K562 (cell line): ENCODE measurements at regions not wholly inside any gene's neighbourhood (a gene's known extent, or its start where the extent isn't known, plus 50 kb on each side); places are given as distances from the start of the nearest gene placed in this dataset.

Source experiments
- ATAC-seq: fragments of 200-7000 bp; cut with Tn5 transposase; 3 replicates; pipeline ENCODE4 v1.9.1; 2020; ENCODE audit warnings: moderate library complexity
- BruUV-seq: library from RNA; stranded (reverse); fragments of 400-500 nt; replicated peaks from 2 replicates; lab custom pipeline; 2021; lab: Mats Ljungman, UMichigan
- CTCF ChIA-PET: fragments of 300-600 bp; formaldehyde crosslinking; extraction: SDS; loops from one replicate; lab custom pipeline; 2021; ENCODE audit warnings: low intra/inter-chr PET ratio; lab: Yijun Ruan, JAX
- POLR2A ChIA-PET: fragments of 300-600, 350-650 bp; sonication (Branson Sonifier 250); formaldehyde crosslinking; extraction: SDS; loops from one replicate; lab custom pipeline; 2021; ENCODE audit warnings: antibody characterized with exemption, inconsistent platforms; lab: Yijun Ruan, JAX
- DNase-seq, 4 experiments: peaks; one replicate each; pipeline versions ENCODE4 v3.0.0 to v3.0.0-alpha.2; 2011 to 2018; ENCODE audit warnings: low spot score in 3 of 4, mixed read lengths in 3 of 4; ENCODE audit errors: extremely low read depth in 1 of 4
- FAIRE-seq: peaks from 2 replicates; lab custom pipeline; 2011; peaks lifted over from hg19 to GRCh38; lab: Jason Lieb, UNC
- H2AFZ ChIP-seq: 2 replicates; pipeline ENCODE4 v1.6.0; 2011; ENCODE audit warnings: low read depth, low read length, control low read depth, inconsistent platforms
- H3K27ac ChIP-seq: fragments of 200-600 bp; 3 replicates; pipeline ENCODE4 v1.8.0; 2011; ENCODE audit warnings: low read depth, mild to moderate bottlenecking, control low read depth, inconsistent platforms, low read length, moderate library complexity, mixed read lengths; ENCODE audit errors: extremely low read depth
- H3K27me3 ChIP-seq, 2 experiments: fragments of 300-600 bp in 1 of 2; 2 replicates in 1 of 2; 3 replicates in 1 of 2; pipeline versions ENCODE4 v1.6.0 to v1.8.0; 2011; ENCODE audit warnings: inconsistent platforms in 2 of 2, low read length in 2 of 2, mild to moderate bottlenecking in 1 of 2, mixed read lengths in 1 of 2, moderate library complexity in 1 of 2; ENCODE audit not compliant: control insufficient read depth in 2 of 2, insufficient read depth in 2 of 2
- H3K36me3 ChIP-seq: fragments of 300-600 bp; 3 replicates; pipeline ENCODE4 v1.8.0; 2011; ENCODE audit warnings: mild to moderate bottlenecking, low read length, inconsistent platforms; ENCODE audit not compliant: control insufficient read depth, insufficient read depth
- H3K4me1 ChIP-seq, 2 experiments: fragments of 200-600 bp in 1 of 2; replicated peaks in 1 of 2; 2 replicates in 1 of 2; 3 replicates in 1 of 2; pipeline versions ENCODE4 v1.5.1 to v1.8.0; 2011; ENCODE audit warnings: inconsistent platforms in 2 of 2, low read length in 2 of 2, mild to moderate bottlenecking in 1 of 2, mixed read lengths in 1 of 2, moderate library complexity in 1 of 2; ENCODE audit not compliant: control insufficient read depth in 2 of 2, insufficient read depth in 2 of 2
- H3K4me2 ChIP-seq: 2 replicates; pipeline ENCODE4 v1.6.1; 2011; ENCODE audit warnings: low read length, control low read depth, inconsistent platforms, mixed read lengths; ENCODE audit not compliant: insufficient read depth
- H3K4me3 ChIP-seq: fragments of 200-600 bp; sonication (generic), shearing (Covaris generic); 2 replicates; pipeline ENCODE4 v1.5.1; 2016; ENCODE audit warnings: control low read depth, inconsistent platforms
- H3K79me2 ChIP-seq: fragments of 200-600 bp; 3 replicates; pipeline ENCODE4 v1.8.0; 2011; ENCODE audit warnings: low read length, inconsistent platforms; ENCODE audit not compliant: control insufficient read depth, insufficient read depth
- H3K9ac ChIP-seq, 2 experiments: 2 replicates each; pipeline versions ENCODE4 v1.6.0 to v1.6.1; 2011; ENCODE audit warnings: low read depth in 2 of 2, low read length in 2 of 2, control low read depth in 1 of 2, inconsistent platforms in 1 of 2, mild to moderate bottlenecking in 1 of 2, mixed read lengths in 1 of 2; ENCODE audit not compliant: insufficient read depth in 1 of 2
- H3K9me1 ChIP-seq: one replicate; pipeline ENCODE4 v1.6.0; 2011; ENCODE audit warnings: inconsistent platforms, mild to moderate bottlenecking, low read length, moderate library complexity; ENCODE audit not compliant: control insufficient read depth, insufficient read depth
- H3K9me3 ChIP-seq: replicated peaks from 2 replicates; pipeline ENCODE4 v1.5.1; 2011; ENCODE audit warnings: low read depth, low read length, inconsistent platforms; ENCODE audit not compliant: control insufficient read depth, insufficient read depth
- H4K20me1 ChIP-seq: replicated peaks from 2 replicates; pipeline ENCODE4 v1.6.1; 2011; ENCODE audit warnings: low read length, inconsistent platforms, mixed read lengths; ENCODE audit not compliant: control insufficient read depth, insufficient read depth
- HEY1 ChIP-seq: fragments of 250-450 bp; sonication (Bioruptor Pico); IDR thresholded peaks from 2 replicates; pipeline ENCODE4 v1.5.0; 2020; ENCODE audit warnings: mild to moderate bottlenecking, moderate library complexity, borderline replicate concordance
- NCOR1 ChIP-seq: fragments of 450-650 bp; IDR thresholded peaks from 2 replicates; pipeline ENCODE4 v1.6.1; 2016; ENCODE audit warnings: mild to moderate bottlenecking, moderate library complexity
- ZBTB7A ChIP-seq: IDR thresholded peaks from 2 replicates; pipeline ENCODE4 v1.6.1; 2011; ENCODE audit warnings: low read depth, mild to moderate bottlenecking, low read length, moderate library complexity, borderline replicate concordance; ENCODE audit not compliant: control insufficient read depth
- ZFX ChIP-seq: sonication (generic); formaldehyde crosslinking; IDR thresholded peaks from 2 replicates; pipeline ENCODE4 v1.8.0; 2022; ENCODE audit warnings: mild to moderate bottlenecking, missing genetic modification reagents, moderate library complexity
- ZNF174 ChIP-seq: fragments of 250-450 bp; sonication (Bioruptor Pico); IDR thresholded peaks from 2 replicates; pipeline ENCODE4 v1.4.0; 2020; ENCODE audit warnings: mild to moderate bottlenecking
- ZNF224 ChIP-seq: sonication (generic); formaldehyde crosslinking; IDR thresholded peaks from 2 replicates; pipeline ENCODE4 v1.8.0; 2022; ENCODE audit warnings: mild to moderate bottlenecking, missing genetic modification reagents
- ZNF507 ChIP-seq: conservative IDR thresholded peaks from 2 replicates; pipeline ENCODE4 v1.6.1; 2017; ENCODE audit warnings: missing genetic modification characterization, missing compliant biosample characterization
- WGBS: fragments of 100-300 bp; shearing (Covaris generic); methylation state at CpG from one replicate; pipeline ENCODE4 v1.1.6; 2016; ENCODE audit warnings: low coverage, mixed read lengths; ENCODE audit not compliant: insufficient coverage; ENCODE audit errors: missing lambda C conversion rate; 5-methylcytosine and 5-hydroxymethylcytosine counted together
- in situ Hi-C: fragments of 300-500 bp; cut with MboI; formaldehyde crosslinking; loops from 4 replicates; pipeline ENCODE4 v1.15.0; 2018; ENCODE audit warnings: inconsistent platforms, mixed read lengths
- intact Hi-C: fragments of 100-400 bp; cut with micrococcal nuclease; formaldehyde crosslinking; loops from 2 replicates; pipeline ENCODE4 v1.14.2; 2022
- TF ChIP-seq, protein P1 (sequence below): sonication (generic); formaldehyde crosslinking; IDR thresholded peaks from 2 replicates; pipeline ENCODE4 v1.8.1; 2022; ENCODE audit warnings: missing genetic modification reagents
- TF ChIP-seq, protein P2 (sequence below): IDR thresholded peaks from 2 replicates; pipeline ENCODE4 v1.6.1; 2011; ENCODE audit warnings: borderline replicate concordance, low read depth, mild to moderate bottlenecking, moderate library complexity, low read length; ENCODE audit not compliant: insufficient read depth, poor library complexity, severe bottlenecking

DNA sequence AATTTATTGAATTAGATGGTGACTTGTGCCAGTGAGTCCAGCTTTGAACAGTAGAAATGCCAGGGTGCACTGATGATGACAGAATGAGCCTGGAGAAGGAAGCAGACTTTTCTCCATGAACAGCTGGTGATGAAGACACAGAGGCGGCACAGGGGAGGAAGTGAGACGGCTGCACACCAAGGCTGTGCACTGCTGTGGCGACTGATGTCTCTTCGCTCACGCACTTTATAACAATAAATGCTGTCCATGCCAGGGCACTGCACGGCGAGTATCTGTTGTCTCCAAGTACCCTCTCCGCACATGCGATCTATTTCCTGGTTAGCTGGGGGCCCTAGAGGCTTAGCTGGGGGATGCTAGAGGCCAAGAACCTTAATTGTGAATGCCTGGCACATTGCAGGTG, 175.2 kb downstream of the TMEM200C start:
- intact Hi-C loops (no loop called here), in situ Hi-C loops (no loop called here)
- no TSS peak for BruUV-seq
- no peak overlapping the region for H2AFZ ChIP-seq
- no peak for DNase-seq
- H3K4me2 ChIP-seq = no peak overlapping the region
- no peak for ATAC-seq
- no peak overlapping the region for H3K4me3 ChIP-seq
- FAIRE-seq = no peak
- H3K9me3 ChIP-seq = no peaks in the 10 kb centered on the region; the same call in 1 of the 2 replicates
- CTCF ChIA-PET = no interaction called here
- H3K36me3 ChIP-seq = no peaks in the 10 kb centered on the region
- POLR2A ChIA-PET = no interaction called here
- no peaks in the 10 kb centered on the region for H4K20me1 ChIP-seq
- no peaks in the 10 kb centered on the region for H3K9me1 ChIP-seq
- no peaks in the 10 kb centered on the region for H3K79me2 ChIP-seq
- 3% methylated on average over 9 of the region's 9 CpGs for WGBS
- H3K9ac ChIP-seq = no peak overlapping the region
- TF ChIP-seq NCOR1 (no peak), ZNF507 (tag) (no peak), ZFX (no peak), ZNF174 (CRISPR knock-in tag) (no peak), ZBTB7A (no peak), HEY1 (CRISPR knock-in tag) (no peak), ZNF224 (CRISPR knock-in tag) (no peak)
- TF ChIP-seq, protein P1, sequence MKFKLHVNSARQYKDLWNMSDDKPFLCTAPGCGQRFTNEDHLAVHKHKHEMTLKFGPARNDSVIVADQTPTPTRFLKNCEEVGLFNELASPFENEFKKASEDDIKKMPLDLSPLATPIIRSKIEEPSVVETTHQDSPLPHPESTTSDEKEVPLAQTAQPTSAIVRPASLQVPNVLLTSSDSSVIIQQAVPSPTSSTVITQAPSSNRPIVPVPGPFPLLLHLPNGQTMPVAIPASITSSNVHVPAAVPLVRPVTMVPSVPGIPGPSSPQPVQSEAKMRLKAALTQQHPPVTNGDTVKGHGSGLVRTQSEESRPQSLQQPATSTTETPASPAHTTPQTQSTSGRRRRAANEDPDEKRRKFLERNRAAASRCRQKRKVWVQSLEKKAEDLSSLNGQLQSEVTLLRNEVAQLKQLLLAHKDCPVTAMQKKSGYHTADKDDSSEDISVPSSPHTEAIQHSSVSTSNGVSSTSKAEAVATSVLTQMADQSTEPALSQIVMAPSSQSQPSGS = no peak
- TF ChIP-seq, protein P2, sequence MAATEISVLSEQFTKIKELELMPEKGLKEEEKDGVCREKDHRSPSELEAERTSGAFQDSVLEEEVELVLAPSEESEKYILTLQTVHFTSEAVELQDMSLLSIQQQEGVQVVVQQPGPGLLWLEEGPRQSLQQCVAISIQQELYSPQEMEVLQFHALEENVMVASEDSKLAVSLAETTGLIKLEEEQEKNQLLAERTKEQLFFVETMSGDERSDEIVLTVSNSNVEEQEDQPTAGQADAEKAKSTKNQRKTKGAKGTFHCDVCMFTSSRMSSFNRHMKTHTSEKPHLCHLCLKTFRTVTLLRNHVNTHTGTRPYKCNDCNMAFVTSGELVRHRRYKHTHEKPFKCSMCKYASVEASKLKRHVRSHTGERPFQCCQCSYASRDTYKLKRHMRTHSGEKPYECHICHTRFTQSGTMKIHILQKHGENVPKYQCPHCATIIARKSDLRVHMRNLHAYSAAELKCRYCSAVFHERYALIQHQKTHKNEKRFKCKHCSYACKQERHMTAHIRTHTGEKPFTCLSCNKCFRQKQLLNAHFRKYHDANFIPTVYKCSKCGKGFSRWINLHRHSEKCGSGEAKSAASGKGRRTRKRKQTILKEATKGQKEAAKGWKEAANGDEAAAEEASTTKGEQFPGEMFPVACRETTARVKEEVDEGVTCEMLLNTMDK = no peak
- TF ChIP-seq, all 486 proteins: peak for 0
- H3K27ac ChIP-seq = no peak overlapping the region
- no peaks in the 10 kb centered on the region for H3K4me1 ChIP-seq
- H3K27me3 ChIP-seq = no peaks in the 10 kb centered on the region
